ENCODE measurements at regions not wholly inside any gene's neighbourhood (a gene's known extent, or its start where the extent isn't known, plus 50 kb on each side); places are given as distances from the start of the nearest gene placed in this dataset.

DNA sequence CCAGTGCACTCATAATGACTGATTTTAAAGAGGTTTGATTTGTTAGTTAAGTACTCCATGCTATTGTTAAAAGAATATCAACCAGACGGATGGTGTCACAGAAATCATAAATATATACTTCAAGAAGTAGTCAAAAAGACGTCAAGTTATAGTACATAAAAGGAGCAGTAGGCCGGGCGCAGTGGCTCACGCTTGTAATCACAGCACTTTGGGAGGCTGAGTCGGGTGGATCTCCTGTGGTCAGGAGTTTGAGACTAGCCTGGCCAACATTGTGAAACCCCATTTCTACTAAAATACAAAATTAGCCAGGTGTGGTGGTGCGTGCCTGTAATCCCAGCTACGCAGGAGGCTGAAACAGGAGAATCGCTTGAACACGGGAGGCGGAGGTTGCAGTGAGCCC is 721.7 kb downstream of the JRKL start:
- intact Hi-C loops (cut with micrococcal nuclease) = no loop called here
- Histone ChIP-seq H3K4me2 (ENCODE audit: low read length) (no peak overlapping the region), H3K4me1 (ENCODE audit: insufficient read depth, low read length) (no peaks in the 10 kb centered on the region), H2AFZ (ENCODE audit: low read length) (no peak overlapping the region), H3F3A (ENCODE audit: low read length, unreplicated experiment) (no peaks in the 10 kb centered on the region), H3K9ac (ENCODE audit: low read length) (no peak overlapping the region), H3K79me2 (ENCODE audit: low read length) (no peaks in the 10 kb centered on the region), H3K9me2 (replicated peaks; ENCODE audit: low read length) (no peaks in the 10 kb centered on the region), H3K27me3 (ENCODE audit: low read length) (no peaks in the 10 kb centered on the region), H3K36me3 (ENCODE audit: low read depth, low read length) (no peaks in the 10 kb centered on the region), H3K4me3 (ENCODE audit: low read length) (no peak overlapping the region), H4K20me1 (ENCODE audit: low read length) (no peaks in the 10 kb centered on the region), H3K9me3 (ENCODE audit: low read length) (no peaks in the 10 kb centered on the region), H3K27ac (ENCODE audit: low read length) (no peak overlapping the region)
- ChIA-PET CTCF (no interaction called here), POLR2A (ENCODE audit: unreplicated experiment) (no interaction called here)
- no peak for DNase-seq
- no peak for TF ChIP-seq EZH2 (IDR thresholded peaks at IDR 0.05; ENCODE audit: low read length, unreplicated experiment)
- TF ChIP-seq EZH2phosphoT487 (IDR thresholded peaks at IDR 0.05; ENCODE audit: borderline replicate concordance, low read length) = no peak
- TF ChIP-seq, protein P1, sequence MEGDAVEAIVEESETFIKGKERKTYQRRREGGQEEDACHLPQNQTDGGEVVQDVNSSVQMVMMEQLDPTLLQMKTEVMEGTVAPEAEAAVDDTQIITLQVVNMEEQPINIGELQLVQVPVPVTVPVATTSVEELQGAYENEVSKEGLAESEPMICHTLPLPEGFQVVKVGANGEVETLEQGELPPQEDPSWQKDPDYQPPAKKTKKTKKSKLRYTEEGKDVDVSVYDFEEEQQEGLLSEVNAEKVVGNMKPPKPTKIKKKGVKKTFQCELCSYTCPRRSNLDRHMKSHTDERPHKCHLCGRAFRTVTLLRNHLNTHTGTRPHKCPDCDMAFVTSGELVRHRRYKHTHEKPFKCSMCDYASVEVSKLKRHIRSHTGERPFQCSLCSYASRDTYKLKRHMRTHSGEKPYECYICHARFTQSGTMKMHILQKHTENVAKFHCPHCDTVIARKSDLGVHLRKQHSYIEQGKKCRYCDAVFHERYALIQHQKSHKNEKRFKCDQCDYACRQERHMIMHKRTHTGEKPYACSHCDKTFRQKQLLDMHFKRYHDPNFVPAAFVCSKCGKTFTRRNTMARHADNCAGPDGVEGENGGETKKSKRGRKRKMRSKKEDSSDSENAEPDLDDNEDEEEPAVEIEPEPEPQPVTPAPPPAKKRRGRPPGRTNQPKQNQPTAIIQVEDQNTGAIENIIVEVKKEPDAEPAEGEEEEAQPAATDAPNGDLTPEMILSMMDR (conservative IDR thresholded peaks at IDR 0.05; ENCODE audit: low read depth, low read length) = no peak
- no peak for ATAC-seq
- no TSS peak for BruUV-seq (replicated peaks)

GRCh38 chr11:97118614-97119200 is 728.9 kb downstream of the JRKL start:
- no peaks in the 10 kb centered on the region for H3F3A ChIP-seq (ENCODE audit: low read length, unreplicated experiment)
- intact Hi-C loops (cut with micrococcal nuclease) = no loop called here
- H3K4me1 ChIP-seq (ENCODE audit: insufficient read depth, low read length) = no peaks in the 10 kb centered on the region
- no peaks in the 10 kb centered on the region for H3K79me2 ChIP-seq (ENCODE audit: low read length)
- no peaks in the 10 kb centered on the region for H3K9me3 ChIP-seq (ENCODE audit: low read length)
- no TSS peak for BruUV-seq (replicated peaks)
- no peak overlapping the region for H3K27ac ChIP-seq (ENCODE audit: low read length)
- ChIA-PET POLR2A (ENCODE audit: unreplicated experiment) (no interaction called here), CTCF (no interaction called here)
- H2AFZ ChIP-seq (ENCODE audit: low read length) = no peak overlapping the region
- no peak for DNase-seq
- ATAC-seq = no peak
- no peaks in the 10 kb centered on the region for H3K9me2 ChIP-seq (replicated peaks; ENCODE audit: low read length)
- H3K4me2 ChIP-seq (ENCODE audit: low read length) = no peak overlapping the region
- H3K9ac ChIP-seq (ENCODE audit: low read length) = no peak overlapping the region
- H3K36me3 ChIP-seq (ENCODE audit: low read depth, low read length) = no peaks in the 10 kb centered on the region
- H3K4me3 ChIP-seq (ENCODE audit: low read length) = no peak overlapping the region
- H3K27me3 ChIP-seq (ENCODE audit: low read length) = no peaks in the 10 kb centered on the region
- no peaks in the 10 kb centered on the region for H4K20me1 ChIP-seq (ENCODE audit: low read length)
- TF ChIP-seq EZH2phosphoT487 (IDR thresholded peaks at IDR 0.05; ENCODE audit: borderline replicate concordance, low read length) (no peak), EZH2 (IDR thresholded peaks at IDR 0.05; ENCODE audit: low read length, unreplicated experiment) (no peak)
- TF ChIP-seq, protein P1 (conservative IDR thresholded peaks at IDR 0.05; ENCODE audit: low read depth, low read length) = no peak

DNA sequence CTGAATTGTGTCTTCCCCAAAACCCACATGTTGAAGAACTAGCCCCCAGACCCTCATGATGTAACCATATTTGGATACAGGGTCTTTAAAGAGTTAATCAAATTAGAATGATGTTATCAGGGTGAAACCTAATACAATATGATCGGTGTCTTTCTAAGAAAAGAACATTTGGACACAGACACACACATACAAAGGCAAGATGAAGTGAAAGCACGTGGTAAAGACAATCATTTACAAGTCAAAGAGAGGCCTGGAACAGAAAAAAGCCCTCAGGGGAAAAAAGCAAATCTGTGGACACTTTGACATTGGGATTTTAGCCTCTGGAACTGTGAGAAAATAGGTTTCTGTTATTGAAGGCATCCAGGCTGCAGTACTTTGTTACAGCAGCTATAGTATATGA is 733.4 kb downstream of the JRKL start:
- H3K36me3 ChIP-seq (ENCODE audit: low read depth, low read length) = no peaks in the 10 kb centered on the region
- no peaks in the 10 kb centered on the region for H3F3A ChIP-seq (ENCODE audit: low read length, unreplicated experiment)
- no peak overlapping the region for H3K4me3 ChIP-seq (ENCODE audit: low read length)
- no peaks in the 10 kb centered on the region for H4K20me1 ChIP-seq (ENCODE audit: low read length)
- no peak overlapping the region for H2AFZ ChIP-seq (ENCODE audit: low read length)
- intact Hi-C loops (cut with micrococcal nuclease) = no loop called here
- no peak overlapping the region for H3K27ac ChIP-seq (ENCODE audit: low read length)
- H3K79me2 ChIP-seq (ENCODE audit: low read length) = no peaks in the 10 kb centered on the region
- ATAC-seq (no peak), DNase-seq (no peak)
- no peak overlapping the region for H3K4me2 ChIP-seq (ENCODE audit: low read length)
- BruUV-seq (replicated peaks) = no TSS peak
- POLR2A ChIA-PET (ENCODE audit: unreplicated experiment) = no interaction called here
- TF ChIP-seq EZH2phosphoT487 (IDR thresholded peaks at IDR 0.05; ENCODE audit: borderline replicate concordance, low read length) (no peak), EZH2 (IDR thresholded peaks at IDR 0.05; ENCODE audit: low read length, unreplicated experiment) (no peak)
- TF ChIP-seq, protein P1 (conservative IDR thresholded peaks at IDR 0.05; ENCODE audit: low read depth, low read length) = no peak
- no peaks in the 10 kb centered on the region for H3K9me3 ChIP-seq (ENCODE audit: low read length)
- no peaks in the 10 kb centered on the region for H3K9me2 ChIP-seq (replicated peaks; ENCODE audit: low read length)
- no peaks in the 10 kb centered on the region for H3K27me3 ChIP-seq (ENCODE audit: low read length)
- H3K4me1 ChIP-seq (ENCODE audit: insufficient read depth, low read length) = no peaks in the 10 kb centered on the region
- CTCF ChIA-PET = no interaction called here
- no peak overlapping the region for H3K9ac ChIP-seq (ENCODE audit: low read length)
